Endodermal cell (in vitro differentiated cells): ENCODE measurements at regions not wholly inside any gene's neighbourhood (a gene's known extent, or its start where the extent isn't known, plus 50 kb on each side); places are given as distances from the start of the nearest gene placed in this dataset.

Experiments
- DNase-seq: peaks from one replicate; pipeline ENCODE4 v3.0.0-alpha.2; 2017
- H3K27ac ChIP-seq: 2 replicates; pipeline ENCODE4 v1.5.1; 2013; ENCODE audit warnings: mild to moderate bottlenecking, low read depth, low read length, moderate library complexity
- H3K27me3 ChIP-seq: 2 replicates; pipeline ENCODE4 v1.6.1; 2013; ENCODE audit warnings: mild to moderate bottlenecking, low read length, moderate library complexity; ENCODE audit not compliant: insufficient read depth, control insufficient read depth, poor library complexity, severe bottlenecking
- H3K36me3 ChIP-seq: 2 replicates; pipeline ENCODE4 v1.7.0; 2013; ENCODE audit warnings: mild to moderate bottlenecking, low read length, moderate library complexity; ENCODE audit not compliant: control insufficient read depth, insufficient read depth
- H3K4me1 ChIP-seq: one replicate; pipeline ENCODE4 v1.7.0; 2013; ENCODE audit warnings: low read length; ENCODE audit not compliant: control insufficient read depth, insufficient read depth
- H3K4me3 ChIP-seq: 2 replicates; pipeline ENCODE4 v1.5.1; 2013; ENCODE audit warnings: mild to moderate bottlenecking, low read length, moderate library complexity
- H3K9ac ChIP-seq: 2 replicates; pipeline ENCODE4 v1.6.1; 2013; ENCODE audit warnings: mild to moderate bottlenecking, low read length, moderate library complexity; ENCODE audit not compliant: poor library complexity, severe bottlenecking; ENCODE audit errors: extremely low read depth
- H3K9me3 ChIP-seq: 2 replicates; pipeline ENCODE4 v1.6.1; 2013; ENCODE audit warnings: mild to moderate bottlenecking, low read length, moderate library complexity; ENCODE audit not compliant: control insufficient read depth
- H3K27ac Mint-ChIP-seq: 2 replicates; pipeline ENCODE4 v1.8.0; 2020; ENCODE audit warnings: mixed read lengths
- H3K27me3 Mint-ChIP-seq: 2 replicates; pipeline ENCODE4 v1.8.0; 2021; ENCODE audit warnings: mild to moderate bottlenecking, mixed read lengths; ENCODE audit not compliant: insufficient read depth
- H3K36me3 Mint-ChIP-seq: 2 replicates; pipeline ENCODE4 v1.8.0; 2020; ENCODE audit warnings: low read depth, mixed read lengths
- H3K4me1 Mint-ChIP-seq: 2 replicates; pipeline ENCODE4 v1.8.0; 2020; ENCODE audit warnings: mixed read lengths
- H3K4me3 Mint-ChIP-seq: 2 replicates; pipeline ENCODE4 v1.8.0; 2020; ENCODE audit warnings: mild to moderate bottlenecking, moderate library complexity, mixed read lengths
- H3K9me3 Mint-ChIP-seq: 2 replicates; pipeline ENCODE4 v1.8.0; 2020; ENCODE audit warnings: mild to moderate bottlenecking, mixed read lengths
- CTCF ChIP-seq: fragments of 200-600 bp; sonication (generic); conservative IDR thresholded peaks from 2 replicates; pipeline ENCODE4 v1.5.0; 2021; ENCODE audit warnings: antibody characterized with exemption, mild to moderate bottlenecking
- WGBS, 2 experiments: methylation state at CpG; one replicate each; pipeline versions ENCODE4 v1.1.5 to v1.1.7; 2013; ENCODE audit warnings: missing lambda C conversion rate in 2 of 2, mixed read lengths in 1 of 2; ENCODE audit not compliant: insufficient coverage in 1 of 2, insufficient read length in 1 of 2; 5-methylcytosine and 5-hydroxymethylcytosine counted together

DNA sequence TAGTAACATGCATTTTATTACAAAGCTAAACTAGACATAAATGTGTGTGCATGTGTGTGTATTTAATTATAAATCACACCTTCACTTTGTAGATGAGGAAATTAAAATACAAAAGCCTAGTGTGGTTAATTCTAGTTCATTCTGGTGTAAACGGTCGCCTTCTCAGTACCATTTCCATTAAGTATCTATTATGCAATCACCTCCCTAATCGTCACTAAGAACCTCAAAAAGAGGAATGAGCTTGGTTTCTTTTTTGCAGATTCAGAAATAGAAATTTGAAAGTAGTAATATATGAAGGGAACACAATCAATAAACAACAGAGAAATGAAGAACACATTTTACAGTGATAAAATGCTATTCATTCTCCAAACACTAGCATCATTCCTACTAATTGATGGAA lies 233.2 kb downstream of the ZBBX start:
- Mint-ChIP-seq H3K4me1 (no peaks in the 10 kb centered on the region), H3K4me3 (no peak overlapping the region), H3K36me3 (no peaks in the 10 kb centered on the region), H3K9me3 (peaks cover under 1% of the 10 kb centered on the region), H3K27ac (no peak overlapping the region), H3K27me3 (no peaks in the 10 kb centered on the region)
- H3K4me3 ChIP-seq = no peak overlapping the region
- H3K27ac ChIP-seq = no peak overlapping the region
- 86% methylated on average over 3 of the region's 3 CpGs; no CpG with 5 or more reads in 1 of the 2 experiments for WGBS, 2 experiments
- no peak for TF ChIP-seq CTCF
- no peaks in the 10 kb centered on the region for H3K4me1 ChIP-seq
- H3K36me3 ChIP-seq = no peaks in the 10 kb centered on the region
- no peaks in the 10 kb centered on the region for H3K9me3 ChIP-seq
- H3K27me3 ChIP-seq = no peaks in the 10 kb centered on the region
- no peak for DNase-seq
- no peak overlapping the region for H3K9ac ChIP-seq

DNA sequence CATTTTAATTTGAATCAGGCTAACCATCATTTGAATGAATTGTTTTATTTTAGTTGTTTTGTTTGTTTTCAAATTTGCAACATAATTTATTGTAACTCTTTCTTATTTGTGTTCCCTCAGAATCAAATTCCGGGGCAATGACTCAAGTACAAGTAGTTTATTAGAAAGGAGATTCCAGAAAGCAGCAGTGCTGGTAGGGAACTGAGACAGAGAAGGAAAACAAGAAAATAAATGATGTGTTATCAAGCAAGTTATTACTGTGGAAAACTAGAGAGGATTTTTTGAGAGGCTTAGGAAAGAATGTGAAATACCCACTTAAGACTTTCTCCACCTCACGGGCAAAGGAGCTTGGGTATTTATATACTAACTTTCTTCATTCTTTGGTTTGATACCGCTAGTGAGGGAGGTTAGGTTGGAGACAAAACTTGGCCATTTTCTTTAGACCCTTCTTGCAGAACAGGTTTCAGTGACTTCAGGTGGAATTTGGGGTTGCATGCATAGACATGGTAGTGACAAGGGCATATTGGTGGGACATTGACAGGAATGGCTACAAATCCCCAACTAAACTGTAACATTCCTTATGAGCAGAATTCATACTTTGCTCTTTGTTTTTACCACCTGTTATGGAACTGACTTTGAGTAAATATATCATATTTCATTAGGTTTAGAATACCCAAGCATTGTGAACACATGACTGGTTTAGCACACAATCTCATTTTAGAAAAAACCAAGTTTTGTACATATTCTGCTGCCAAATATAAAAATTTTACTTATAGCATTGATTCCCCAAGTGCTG lies 254.3 kb downstream of the ZBBX start:
- Mint-ChIP-seq H3K4me1 (no peaks in the 10 kb centered on the region), H3K4me3 (no peak overlapping the region), H3K9me3 (peaks cover 10% of the 10 kb centered on the region), H3K27me3 (no peaks in the 10 kb centered on the region), H3K36me3 (no peaks in the 10 kb centered on the region), H3K27ac (no peak overlapping the region)
- no peak for DNase-seq
- Histone ChIP-seq H3K27ac (no peak overlapping the region), H3K27me3 (no peaks in the 10 kb centered on the region), H3K4me1 (no peaks in the 10 kb centered on the region), H3K4me3 (no peak overlapping the region), H3K9me3 (no peaks in the 10 kb centered on the region), H3K36me3 (no peaks in the 10 kb centered on the region), H3K9ac (no peak overlapping the region)
- 93% methylated on average over 2 to 3 of the region's 3 CpGs for WGBS, 2 experiments
- no peak for TF ChIP-seq CTCF

- Mint-ChIP-seq H3K4me3 (no peak overlapping the region), H3K27me3 (no peaks in the 10 kb centered on the region), H3K36me3 (no peaks in the 10 kb centered on the region), H3K27ac (no peak overlapping the region), H3K4me1 (no peaks in the 10 kb centered on the region), H3K9me3 (no peaks in the 10 kb centered on the region)
- no peaks in the 10 kb centered on the region for H3K27me3 ChIP-seq
- no peak for TF ChIP-seq CTCF
- H3K4me3 ChIP-seq = no peak overlapping the region
- H3K4me1 ChIP-seq = no peaks in the 10 kb centered on the region
- H3K27ac ChIP-seq = no peak overlapping the region
- H3K9me3 ChIP-seq = no peaks in the 10 kb centered on the region
- no peak for DNase-seq
- no peak overlapping the region for H3K9ac ChIP-seq
- H3K36me3 ChIP-seq = no peaks in the 10 kb centered on the region
- 95% methylated on average over 1 of the region's 1 CpG; no CpG with 5 or more reads in 1 of the 2 experiments for WGBS, 2 experiments
Observed at GRCh38 chr3:167120828-167121227, 259.3 kb downstream of the ZBBX start.
